ENCODE measurements at regions not wholly inside any gene's neighbourhood (a gene's known extent, or its start where the extent isn't known, plus 50 kb on each side); places are given as distances from the start of the nearest gene placed in this dataset.

- intact Hi-C loops (cut with micrococcal nuclease; ENCODE audit: unreplicated experiment), result no loop called here
- Histone ChIP-seq H3K4me1 (ENCODE audit: insufficient read depth, low read length, poor library complexity, severe bottlenecking) (no peaks in the 10 kb centered on the region), H3K27ac (ENCODE audit: low read depth, low read length, poor library complexity, severe bottlenecking) (no peak overlapping the region), H3K4me3 (ENCODE audit: low read depth, low read length, poor library complexity, severe bottlenecking) (no peak overlapping the region), H3K9me3 (ENCODE audit: low read depth, low read length, poor library complexity, severe bottlenecking) (no peaks in the 10 kb centered on the region), H3K27me3 (replicated peaks; ENCODE audit: insufficient read depth, low read depth, low read length, poor library complexity) (peaks cover 27% of the 10 kb centered on the region), H3K36me3 (ENCODE audit: insufficient read depth, low read length, poor library complexity, severe bottlenecking) (no peaks in the 10 kb centered on the region)
- TF ChIP-seq, protein P1, sequence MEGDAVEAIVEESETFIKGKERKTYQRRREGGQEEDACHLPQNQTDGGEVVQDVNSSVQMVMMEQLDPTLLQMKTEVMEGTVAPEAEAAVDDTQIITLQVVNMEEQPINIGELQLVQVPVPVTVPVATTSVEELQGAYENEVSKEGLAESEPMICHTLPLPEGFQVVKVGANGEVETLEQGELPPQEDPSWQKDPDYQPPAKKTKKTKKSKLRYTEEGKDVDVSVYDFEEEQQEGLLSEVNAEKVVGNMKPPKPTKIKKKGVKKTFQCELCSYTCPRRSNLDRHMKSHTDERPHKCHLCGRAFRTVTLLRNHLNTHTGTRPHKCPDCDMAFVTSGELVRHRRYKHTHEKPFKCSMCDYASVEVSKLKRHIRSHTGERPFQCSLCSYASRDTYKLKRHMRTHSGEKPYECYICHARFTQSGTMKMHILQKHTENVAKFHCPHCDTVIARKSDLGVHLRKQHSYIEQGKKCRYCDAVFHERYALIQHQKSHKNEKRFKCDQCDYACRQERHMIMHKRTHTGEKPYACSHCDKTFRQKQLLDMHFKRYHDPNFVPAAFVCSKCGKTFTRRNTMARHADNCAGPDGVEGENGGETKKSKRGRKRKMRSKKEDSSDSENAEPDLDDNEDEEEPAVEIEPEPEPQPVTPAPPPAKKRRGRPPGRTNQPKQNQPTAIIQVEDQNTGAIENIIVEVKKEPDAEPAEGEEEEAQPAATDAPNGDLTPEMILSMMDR (conservative IDR thresholded peaks at IDR 0.05; ENCODE audit: low read depth, low read length), result no peak
- TF ChIP-seq EZH2 (IDR thresholded peaks at IDR 0.05; ENCODE audit: borderline replicate concordance, low read depth, low read length, poor library complexity, severe bottlenecking), result no peak
- BruUV-seq (replicated peaks), result no TSS peak
- DNase-seq (ENCODE audit: low spot score), result no peak
- ChIA-PET POLR2A (ENCODE audit: low non-redundant PET) (no interaction called here), CTCF (no interaction called here)
Measured at GRCh38 chr4:1503583-1504471, 97.6 kb upstream of the NKX1-1 start.

- CTCF ChIA-PET, result no interaction called here
- H3K27ac ChIP-seq (ENCODE audit: low read depth, low read length, poor library complexity, severe bottlenecking), result no peak overlapping the region
- H3K4me1 ChIP-seq (ENCODE audit: insufficient read depth, low read length, poor library complexity, severe bottlenecking), result no peaks in the 10 kb centered on the region
- TF ChIP-seq EZH2 (IDR thresholded peaks at IDR 0.05; ENCODE audit: borderline replicate concordance, low read depth, low read length, poor library complexity, severe bottlenecking), result no peak
- TF ChIP-seq, protein P1 (conservative IDR thresholded peaks at IDR 0.05; ENCODE audit: low read depth, low read length), result no peak
- H3K27me3 ChIP-seq (replicated peaks; ENCODE audit: insufficient read depth, low read depth, low read length, poor library complexity), result peaks cover 24% of the 10 kb centered on the region
- no peaks in the 10 kb centered on the region for H3K36me3 ChIP-seq (ENCODE audit: insufficient read depth, low read length, poor library complexity, severe bottlenecking)
- BruUV-seq (replicated peaks), result no TSS peak
- H3K4me3 ChIP-seq (ENCODE audit: low read depth, low read length, poor library complexity, severe bottlenecking), result no peak overlapping the region
- no peak for DNase-seq (ENCODE audit: low spot score)
- intact Hi-C loops (cut with micrococcal nuclease; ENCODE audit: unreplicated experiment), result no loop called here
- POLR2A ChIA-PET (ENCODE audit: low non-redundant PET), result no interaction called here
- H3K9me3 ChIP-seq (ENCODE audit: low read depth, low read length, poor library complexity, severe bottlenecking), result no peaks in the 10 kb centered on the region
Measured at GRCh38 chr4:1502976-1503375, 96.7 kb upstream of the NKX1-1 start.

- no peak for DNase-seq (ENCODE audit: low spot score)
- Histone ChIP-seq H3K27ac (ENCODE audit: low read depth, low read length, poor library complexity, severe bottlenecking) (no peak overlapping the region), H3K4me3 (ENCODE audit: low read depth, low read length, poor library complexity, severe bottlenecking) (no peak overlapping the region), H3K36me3 (ENCODE audit: insufficient read depth, low read length, poor library complexity, severe bottlenecking) (no peaks in the 10 kb centered on the region), H3K4me1 (ENCODE audit: insufficient read depth, low read length, poor library complexity, severe bottlenecking) (no peaks in the 10 kb centered on the region), H3K9me3 (ENCODE audit: low read depth, low read length, poor library complexity, severe bottlenecking) (no peaks in the 10 kb centered on the region), H3K27me3 (replicated peaks; ENCODE audit: insufficient read depth, low read depth, low read length, poor library complexity) (peaks cover 21% of the 10 kb centered on the region)
- POLR2A ChIA-PET (ENCODE audit: low non-redundant PET), result no interaction called here
- CTCF ChIA-PET, result no interaction called here
- no TSS peak for BruUV-seq (replicated peaks)
- no peak for TF ChIP-seq EZH2 (IDR thresholded peaks at IDR 0.05; ENCODE audit: borderline replicate concordance, low read depth, low read length, poor library complexity, severe bottlenecking)
- TF ChIP-seq, protein P1 (conservative IDR thresholded peaks at IDR 0.05; ENCODE audit: low read depth, low read length), result no peak
- intact Hi-C loops (cut with micrococcal nuclease; ENCODE audit: unreplicated experiment), result no loop called here
Measured at GRCh38 chr4:1502501-1502886, 96.3 kb upstream of the NKX1-1 start.

Measured in A673 (cell line).